ENCODE measurements at regions not wholly inside any gene's neighbourhood (a gene's known extent, or its start where the extent isn't known, plus 50 kb on each side); places are given as distances from the start of the nearest gene placed in this dataset.

DNA sequence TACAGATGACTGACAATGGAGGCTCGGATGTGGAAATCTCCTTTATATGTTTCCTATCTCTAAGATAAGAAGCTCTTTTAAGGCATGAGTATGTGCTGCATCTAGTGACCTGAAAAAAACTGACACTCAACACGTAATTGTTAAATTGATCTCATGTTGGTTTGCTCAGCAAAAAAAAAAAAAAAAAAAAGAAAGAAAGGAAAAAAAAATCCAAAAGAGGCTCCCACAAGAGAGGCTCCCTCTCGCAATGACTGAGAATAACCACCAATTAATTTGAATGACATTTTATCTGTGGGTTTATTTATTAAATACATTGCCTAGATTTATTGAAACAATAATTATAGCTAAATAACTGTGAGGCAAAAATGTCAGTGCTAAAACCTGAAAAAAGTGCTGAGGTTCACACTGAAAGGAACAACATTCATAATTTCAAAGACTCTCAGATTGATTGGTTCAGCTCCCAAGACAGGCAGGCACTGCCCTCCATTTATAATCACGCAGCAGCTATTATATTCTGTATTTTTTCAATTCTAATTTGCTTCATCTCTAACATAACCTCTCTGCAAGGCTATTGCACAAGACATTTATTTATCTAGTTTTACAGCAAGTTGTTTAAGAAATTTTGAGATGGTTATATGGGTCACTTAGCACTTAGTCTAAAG lies 184.5 kb upstream of the TMPRSS15 start:
- no peak overlapping the region for H4K8ac ChIP-seq (ENCODE audit: low read depth, low read length)
- no peak overlapping the region for H2BK12ac ChIP-seq (ENCODE audit: low read length)
- no peak overlapping the region for H3K14ac ChIP-seq (ENCODE audit: low read length)
- no peak overlapping the region for H3K18ac ChIP-seq (ENCODE audit: low read length)
- no peaks in the 10 kb centered on the region for H3K4me1 ChIP-seq (ENCODE audit: control insufficient read depth in 1 of 2, insufficient read depth in 2 of 2, low read length in 2 of 2)
- H4K91ac ChIP-seq (ENCODE audit: low read depth, low read length): no peak overlapping the region
- H3K79me2 ChIP-seq (ENCODE audit: control insufficient read depth, insufficient read depth, low read length, poor library complexity): no peaks in the 10 kb centered on the region
- H3K36me3 ChIP-seq (ENCODE audit: control insufficient read depth in 1 of 2, insufficient read depth in 2 of 2, low read length in 2 of 2): no peaks in the 10 kb centered on the region
- no CpG with 5 or more reads among the region's 4 CpGs for WGBS (ENCODE audit: extremely low coverage, insufficient coverage, insufficient read length)
- H3K9ac ChIP-seq (ENCODE audit: low read length): no peak overlapping the region
- H2BK120ac ChIP-seq (ENCODE audit: insufficient read depth, low read length, poor library complexity): no peak overlapping the region
- H2AFZ ChIP-seq (ENCODE audit: insufficient read depth, low read length, poor library complexity): no peak overlapping the region
- H2AK5ac ChIP-seq (ENCODE audit: low read length): no peak overlapping the region
- no peak overlapping the region for H3K4ac ChIP-seq (ENCODE audit: low read depth, low read length)
- H3K79me1 ChIP-seq (ENCODE audit: low read length): no peaks in the 10 kb centered on the region
- H3K4me3 ChIP-seq (ENCODE audit: low read depth, low read length): no peak overlapping the region
- no peaks in the 10 kb centered on the region for H3K9me3 ChIP-seq (ENCODE audit: insufficient read depth, low read depth, low read length)
- DNase-seq: no peak
- H3K27me3 ChIP-seq (ENCODE audit: insufficient read depth, low read length): no peaks in the 10 kb centered on the region
- H3K23ac ChIP-seq (ENCODE audit: low read length): no peak overlapping the region
- no peak overlapping the region for H2BK5ac ChIP-seq (ENCODE audit: low read depth, low read length, poor library complexity)
- H3K4me2 ChIP-seq (ENCODE audit: low read length): no peak overlapping the region
- no peak overlapping the region for H3K27ac ChIP-seq (ENCODE audit: low read depth, low read length)
- no peak overlapping the region for H4K12ac ChIP-seq (ENCODE audit: low read depth, low read length)

DNA sequence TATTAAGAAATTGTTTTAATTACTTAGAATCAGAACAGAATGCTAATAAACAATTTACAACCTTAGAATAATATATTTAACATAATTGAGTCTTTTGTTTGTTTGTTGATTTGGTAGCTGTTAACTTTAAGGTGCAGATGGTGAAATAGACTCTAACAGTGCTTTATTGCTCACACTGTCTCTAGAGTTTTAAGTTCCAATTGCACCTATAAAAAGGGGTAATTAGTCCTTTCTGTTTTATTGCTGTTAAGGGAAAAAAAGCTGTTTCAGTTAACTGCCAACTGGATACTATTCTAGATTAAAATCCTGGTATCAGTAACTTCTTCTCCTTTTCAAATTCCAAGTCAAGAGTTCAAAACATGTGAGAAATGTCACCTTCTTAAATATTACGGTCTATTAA lies 197.6 kb upstream of the TMPRSS15 start:
- H3K79me2 ChIP-seq (ENCODE audit: control insufficient read depth, insufficient read depth, low read length, poor library complexity): no peaks in the 10 kb centered on the region
- no peak overlapping the region for H3K14ac ChIP-seq (ENCODE audit: low read length)
- DNase-seq: no peak
- no peak overlapping the region for H2BK5ac ChIP-seq (ENCODE audit: low read depth, low read length, poor library complexity)
- H3K79me1 ChIP-seq (ENCODE audit: low read length): no peaks in the 10 kb centered on the region
- H3K27ac ChIP-seq (ENCODE audit: low read depth, low read length): no peak overlapping the region
- H3K4me1 ChIP-seq (ENCODE audit: control insufficient read depth in 1 of 2, insufficient read depth in 2 of 2, low read length in 2 of 2): no peaks in the 10 kb centered on the region
- H3K36me3 ChIP-seq (ENCODE audit: control insufficient read depth in 1 of 2, insufficient read depth in 2 of 2, low read length in 2 of 2): no peaks in the 10 kb centered on the region
- no peak overlapping the region for H4K12ac ChIP-seq (ENCODE audit: low read depth, low read length)
- no peak overlapping the region for H3K9ac ChIP-seq (ENCODE audit: low read length)
- H2BK120ac ChIP-seq (ENCODE audit: insufficient read depth, low read length, poor library complexity): no peak overlapping the region
- WGBS (ENCODE audit: extremely low coverage, insufficient coverage, insufficient read length): no CpG with 5 or more reads among the region's 1 CpG
- no peak overlapping the region for H4K8ac ChIP-seq (ENCODE audit: low read depth, low read length)
- H3K18ac ChIP-seq (ENCODE audit: low read length): no peak overlapping the region
- no peak overlapping the region for H2BK12ac ChIP-seq (ENCODE audit: low read length)
- H3K4me3 ChIP-seq (ENCODE audit: low read depth, low read length): no peak overlapping the region
- no peak overlapping the region for H3K4ac ChIP-seq (ENCODE audit: low read depth, low read length)
- no peak overlapping the region for H2AK5ac ChIP-seq (ENCODE audit: low read length)
- H3K27me3 ChIP-seq (ENCODE audit: insufficient read depth, low read length): no peaks in the 10 kb centered on the region
- no peak overlapping the region for H3K23ac ChIP-seq (ENCODE audit: low read length)
- no peak overlapping the region for H2AFZ ChIP-seq (ENCODE audit: insufficient read depth, low read length, poor library complexity)
- H4K91ac ChIP-seq (ENCODE audit: low read depth, low read length): no peak overlapping the region
- H3K4me2 ChIP-seq (ENCODE audit: low read length): no peak overlapping the region
- H3K9me3 ChIP-seq (ENCODE audit: insufficient read depth, low read depth, low read length): no peaks in the 10 kb centered on the region

DNA sequence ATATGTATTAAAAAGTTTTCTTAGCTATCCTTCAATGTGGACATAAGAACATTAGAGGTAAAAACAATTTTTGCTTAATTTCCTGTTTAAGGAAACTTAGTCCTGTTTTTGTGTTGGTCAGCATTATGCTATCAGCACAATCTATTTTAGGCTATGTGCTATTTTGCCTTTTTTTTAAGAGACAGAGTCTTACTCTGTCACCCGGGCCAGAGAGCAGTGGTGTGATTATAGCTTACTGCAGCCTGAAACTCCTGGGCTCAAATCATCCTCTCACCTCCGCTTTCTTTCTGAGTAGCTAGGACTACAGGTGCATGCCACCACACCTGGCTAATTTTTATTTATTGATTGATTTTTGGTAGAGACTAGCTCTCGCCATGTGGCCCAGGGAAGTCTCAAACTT lies 199.1 kb upstream of the TMPRSS15 start:
- no peak overlapping the region for H3K14ac ChIP-seq (ENCODE audit: low read length)
- no peak overlapping the region for H4K12ac ChIP-seq (ENCODE audit: low read depth, low read length)

DNA sequence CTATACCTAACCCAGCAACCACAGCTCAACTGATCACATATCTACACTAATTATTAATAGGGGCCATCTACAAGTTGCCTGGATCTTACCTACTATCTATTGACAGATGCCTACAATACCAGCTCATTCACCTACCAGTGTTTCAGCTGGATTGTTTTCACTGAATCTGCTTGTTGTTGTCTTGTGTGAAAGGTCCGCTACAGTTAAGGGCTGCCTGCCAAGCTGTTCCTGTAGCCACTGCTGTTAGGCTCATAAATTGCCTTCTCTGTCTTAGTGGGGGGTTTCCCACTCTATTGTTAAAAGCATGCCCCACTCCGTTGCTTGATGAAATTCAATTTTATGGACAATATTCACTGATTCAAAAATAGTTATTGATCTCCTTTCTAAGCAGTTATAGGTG lies 199.7 kb upstream of the TMPRSS15 start:
- H2AFZ ChIP-seq (ENCODE audit: insufficient read depth, low read length, poor library complexity): no peak overlapping the region
- no peak overlapping the region for H3K9ac ChIP-seq (ENCODE audit: low read length)
- no peak overlapping the region for H4K8ac ChIP-seq (ENCODE audit: low read depth, low read length)
- H2AK5ac ChIP-seq (ENCODE audit: low read length): no peak overlapping the region
- H4K91ac ChIP-seq (ENCODE audit: low read depth, low read length): no peak overlapping the region
- no peaks in the 10 kb centered on the region for H3K4me1 ChIP-seq (ENCODE audit: control insufficient read depth in 1 of 2, insufficient read depth in 2 of 2, low read length in 2 of 2)
- no peak overlapping the region for H3K23ac ChIP-seq (ENCODE audit: low read length)
- H2BK120ac ChIP-seq (ENCODE audit: insufficient read depth, low read length, poor library complexity): no peak overlapping the region
- H3K79me2 ChIP-seq (ENCODE audit: control insufficient read depth, insufficient read depth, low read length, poor library complexity): no peaks in the 10 kb centered on the region
- H3K79me1 ChIP-seq (ENCODE audit: low read length): no peaks in the 10 kb centered on the region
- H3K4me2 ChIP-seq (ENCODE audit: low read length): no peak overlapping the region
- H3K9me3 ChIP-seq (ENCODE audit: insufficient read depth, low read depth, low read length): no peaks in the 10 kb centered on the region
- no peak overlapping the region for H2BK5ac ChIP-seq (ENCODE audit: low read depth, low read length, poor library complexity)
- no peak overlapping the region for H3K4me3 ChIP-seq (ENCODE audit: low read depth, low read length)
- H2BK12ac ChIP-seq (ENCODE audit: low read length): no peak overlapping the region
- H3K27me3 ChIP-seq (ENCODE audit: insufficient read depth, low read length): no peaks in the 10 kb centered on the region
- no peak for DNase-seq
- H4K12ac ChIP-seq (ENCODE audit: low read depth, low read length): no peak overlapping the region
- H3K4ac ChIP-seq (ENCODE audit: low read depth, low read length): no peak overlapping the region
- H3K27ac ChIP-seq (ENCODE audit: low read depth, low read length): no peak overlapping the region
- no peaks in the 10 kb centered on the region for H3K36me3 ChIP-seq (ENCODE audit: control insufficient read depth in 1 of 2, insufficient read depth in 2 of 2, low read length in 2 of 2)
- no peak overlapping the region for H3K14ac ChIP-seq (ENCODE audit: low read length)
- no CpG with 5 or more reads among the region's 2 CpGs for WGBS (ENCODE audit: extremely low coverage, insufficient coverage, insufficient read length)
- no peak overlapping the region for H3K18ac ChIP-seq (ENCODE audit: low read length)

More for the DNA sequence above, 199.1 kb upstream of the TMPRSS15 start:
- H3K9ac ChIP-seq (ENCODE audit: low read length): no peak overlapping the region
- H4K91ac ChIP-seq (ENCODE audit: low read depth, low read length): no peak overlapping the region
- H2AFZ ChIP-seq (ENCODE audit: insufficient read depth, low read length, poor library complexity): no peak overlapping the region
- H3K23ac ChIP-seq (ENCODE audit: low read length): no peak overlapping the region
- H3K4me3 ChIP-seq (ENCODE audit: low read depth, low read length): no peak overlapping the region
- H2AK5ac ChIP-seq (ENCODE audit: low read length): no peak overlapping the region
- H3K4me2 ChIP-seq (ENCODE audit: low read length): no peak overlapping the region
- H3K4ac ChIP-seq (ENCODE audit: low read depth, low read length): no peak overlapping the region
- no peaks in the 10 kb centered on the region for H3K27me3 ChIP-seq (ENCODE audit: insufficient read depth, low read length)
- H2BK120ac ChIP-seq (ENCODE audit: insufficient read depth, low read length, poor library complexity): no peak overlapping the region
- no peaks in the 10 kb centered on the region for H3K9me3 ChIP-seq (ENCODE audit: insufficient read depth, low read depth, low read length)
- no CpG with 5 or more reads among the region's 3 CpGs for WGBS (ENCODE audit: extremely low coverage, insufficient coverage, insufficient read length)
- no peaks in the 10 kb centered on the region for H3K4me1 ChIP-seq (ENCODE audit: control insufficient read depth in 1 of 2, insufficient read depth in 2 of 2, low read length in 2 of 2)
- H3K18ac ChIP-seq (ENCODE audit: low read length): no peak overlapping the region
- H3K79me1 ChIP-seq (ENCODE audit: low read length): no peaks in the 10 kb centered on the region
- no peaks in the 10 kb centered on the region for H3K79me2 ChIP-seq (ENCODE audit: control insufficient read depth, insufficient read depth, low read length, poor library complexity)
- H4K8ac ChIP-seq (ENCODE audit: low read depth, low read length): no peak overlapping the region
- DNase-seq: no peak
- no peak overlapping the region for H2BK5ac ChIP-seq (ENCODE audit: low read depth, low read length, poor library complexity)
- H2BK12ac ChIP-seq (ENCODE audit: low read length): no peak overlapping the region
- no peak overlapping the region for H3K27ac ChIP-seq (ENCODE audit: low read depth, low read length)
- H3K36me3 ChIP-seq (ENCODE audit: control insufficient read depth in 1 of 2, insufficient read depth in 2 of 2, low read length in 2 of 2): no peaks in the 10 kb centered on the region
